ENCODE measurements at regions not wholly inside any gene's neighbourhood (a gene's known extent, or its start where the extent isn't known, plus 50 kb on each side); places are given as distances from the start of the nearest gene placed in this dataset.

GRCh38 chr9:135277219-135278201 lies 190.0 kb downstream of the OLFM1 start:
- no peaks in the 10 kb centered on the region for H3K9me3 Mint-ChIP-seq (ENCODE audit: insufficient read depth)
- Histone ChIP-seq H3K9me3 (ENCODE audit: control extremely low read depth in 1 of 3, control insufficient read depth in 2 of 3, insufficient read depth in 1 of 3, low read length in 2 of 3) (peaks cover 0 to 2% (median 0%) of the 10 kb centered on the region in 3 donors), H2AFZ (ENCODE audit: insufficient read depth, low read depth, low read length, poor library complexity, severe bottlenecking) (no peak overlapping the region), H4K20me1 (ENCODE audit: control insufficient read depth, insufficient read depth, low read length, poor library complexity, severe bottlenecking) (no peaks in the 10 kb centered on the region), H3K27ac (ENCODE audit: low read length in 2 of 2) (no peak overlapping the region), H3K4me1 (ENCODE audit: control insufficient read depth in 2 of 2, insufficient read depth in 2 of 2, low read length in 2 of 2) (no peaks in the 10 kb centered on the region), H3K36me3 (replicated peaks in 1 of 2; ENCODE audit: control extremely low read depth in 1 of 2, control insufficient read depth in 1 of 2, extremely low read depth in 1 of 2, insufficient read depth in 2 of 2, low read length in 1 of 2) (no peaks in the 10 kb centered on the region), H3K27me3 (replicated peaks in 1 of 4; ENCODE audit: control extremely low read depth in 1 of 4, control insufficient read depth in 3 of 4, insufficient read depth in 4 of 4, low read length in 3 of 4) (no peaks in the 10 kb centered on the region), H3K79me2 (ENCODE audit: control insufficient read depth, insufficient read depth, low read length) (no peaks in the 10 kb centered on the region), H3K9ac (ENCODE audit: low read length) (no peak overlapping the region), H3K4me2 (replicated peaks; ENCODE audit: low read depth, low read length, poor library complexity, severe bottlenecking) (no peak overlapping the region), H3K4me3 (ENCODE audit: control extremely low read depth in 1 of 5, extremely low read depth in 1 of 5, insufficient read depth in 1 of 5, low read depth in 2 of 5, low read length in 4 of 5) (no peak overlapping the region)
- peaks cover 7% of the 10 kb centered on the region for H3K27me3 Mint-ChIP-seq
- TF ChIP-seq CTCF (IDR thresholded peaks at IDR 0.05) (no peak), EZH2 (IDR thresholded peaks at IDR 0.05; ENCODE audit: borderline replicate concordance, insufficient read depth, low read depth, low read length, poor library complexity, severe bottlenecking) (no peak)
- ChIA-PET CTCF (no interaction called here), POLR2A (no interaction called here)
- no peaks in the 10 kb centered on the region for H3K4me1 Mint-ChIP-seq
- H3K4me3 Mint-ChIP-seq = no peak overlapping the region
- 81% methylated on average over 26 of the region's 30 CpGs for WGBS (ENCODE audit: insufficient coverage)
- H3K27ac Mint-ChIP-seq = no peak overlapping the region
- DNase-seq = no peak
- intact Hi-C loops (cut with micrococcal nuclease) = no loop called here
- no peak for ATAC-seq (ENCODE audit: low read depth)

DNA sequence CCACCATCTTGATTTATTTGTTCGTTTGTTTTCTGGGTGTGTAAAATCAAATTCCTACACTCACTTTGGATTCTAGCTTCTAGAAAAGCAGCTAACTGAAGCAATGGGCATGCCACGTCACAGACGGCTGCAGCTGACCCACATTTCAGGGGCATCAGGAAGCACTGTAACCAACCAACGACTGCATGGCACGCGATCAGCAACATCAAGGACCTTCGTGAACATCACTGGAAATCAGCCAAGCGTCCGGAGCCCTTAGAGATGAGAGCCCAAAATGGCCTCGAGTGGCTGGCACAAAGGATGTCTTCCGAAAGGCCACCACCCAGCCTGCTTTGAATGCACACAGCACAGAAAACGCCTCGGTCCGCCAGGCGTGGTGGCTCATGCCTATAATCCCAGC lies 191.1 kb downstream of the OLFM1 start:
- CTCF ChIA-PET = no interaction called here
- H3K79me2 ChIP-seq (ENCODE audit: control insufficient read depth, insufficient read depth, low read length) = no peaks in the 10 kb centered on the region
- no peak for ATAC-seq (ENCODE audit: low read depth)
- no peak overlapping the region for H3K27ac ChIP-seq (ENCODE audit: low read length in 2 of 2)
- Mint-ChIP-seq H3K27me3 (peaks cover 7% of the 10 kb centered on the region), H3K4me1 (no peaks in the 10 kb centered on the region), H3K9me3 (ENCODE audit: insufficient read depth) (no peaks in the 10 kb centered on the region), H3K27ac (no peak overlapping the region), H3K4me3 (no peak overlapping the region)
- no peaks in the 10 kb centered on the region for H3K27me3 ChIP-seq (replicated peaks in 1 of 4; ENCODE audit: control extremely low read depth in 1 of 4, control insufficient read depth in 3 of 4, insufficient read depth in 4 of 4, low read length in 3 of 4)
- no peak for DNase-seq
- intact Hi-C loops (cut with micrococcal nuclease) = no loop called here
- no peaks in the 10 kb centered on the region for H3K4me1 ChIP-seq (ENCODE audit: control insufficient read depth in 2 of 2, insufficient read depth in 2 of 2, low read length in 2 of 2)
- no peak overlapping the region for H3K4me3 ChIP-seq (ENCODE audit: control extremely low read depth in 1 of 5, extremely low read depth in 1 of 5, insufficient read depth in 1 of 5, low read depth in 2 of 5, low read length in 4 of 5)
- no peak overlapping the region for H2AFZ ChIP-seq (ENCODE audit: insufficient read depth, low read depth, low read length, poor library complexity, severe bottlenecking)
- no peaks in the 10 kb centered on the region for H3K36me3 ChIP-seq (replicated peaks in 1 of 2; ENCODE audit: control extremely low read depth in 1 of 2, control insufficient read depth in 1 of 2, extremely low read depth in 1 of 2, insufficient read depth in 2 of 2, low read length in 1 of 2)
- no peak for TF ChIP-seq EZH2 (IDR thresholded peaks at IDR 0.05; ENCODE audit: borderline replicate concordance, insufficient read depth, low read depth, low read length, poor library complexity, severe bottlenecking)
- no peak for TF ChIP-seq CTCF (IDR thresholded peaks at IDR 0.05)
- WGBS (ENCODE audit: insufficient coverage) = 94% methylated on average over 12 of the region's 15 CpGs
- no peak overlapping the region for H3K4me2 ChIP-seq (replicated peaks; ENCODE audit: low read depth, low read length, poor library complexity, severe bottlenecking)
- no peaks in the 10 kb centered on the region for H3K9me3 ChIP-seq (ENCODE audit: control extremely low read depth in 1 of 3, control insufficient read depth in 2 of 3, insufficient read depth in 1 of 3, low read length in 2 of 3)
- POLR2A ChIA-PET = no interaction called here
- H3K9ac ChIP-seq (ENCODE audit: low read length) = no peak overlapping the region
- H4K20me1 ChIP-seq (ENCODE audit: control insufficient read depth, insufficient read depth, low read length, poor library complexity, severe bottlenecking) = no peaks in the 10 kb centered on the region
